ENCODE measurements at regions not wholly inside any gene's neighbourhood (a gene's known extent, or its start where the extent isn't known, plus 50 kb on each side); places are given as distances from the start of the nearest gene placed in this dataset.
A peak's percentile ranks its signal among the peaks of the same experiment; 100 is the strongest.

DNA sequence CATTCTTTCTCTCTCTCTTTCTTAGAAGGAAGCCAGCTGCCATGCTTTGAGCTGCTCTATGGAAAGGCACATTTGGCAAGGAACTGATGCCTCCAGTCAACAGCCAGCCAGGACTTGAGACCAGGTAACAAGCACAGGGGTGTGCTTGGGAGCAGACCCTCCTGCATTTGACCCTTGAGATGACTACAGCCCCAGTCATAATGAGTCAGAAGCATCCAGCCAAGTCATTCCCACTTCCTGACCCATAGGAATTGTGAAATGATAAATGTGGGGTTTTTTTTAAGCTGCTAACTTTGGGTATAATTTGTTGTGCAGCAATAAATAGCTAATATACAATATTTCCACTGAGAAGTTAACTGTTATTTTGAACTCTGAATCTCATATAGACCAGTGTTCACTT lies 446.9 kb downstream of the GRXCR1 start:
- BruUV-seq (replicated peaks), result no TSS peak
- no peaks in the 10 kb centered on the region for H3K27me3 ChIP-seq (ENCODE audit: control insufficient read depth in 2 of 2, insufficient read depth in 2 of 2, low read length in 2 of 2)
- DNase-seq (ENCODE audit: low read depth, low spot score) (no peak), FAIRE-seq (no peak)
- ChIA-PET CTCF (no interaction called here), POLR2A (no interaction called here)
- no peak overlapping the region for H2AFZ ChIP-seq (ENCODE audit: low read depth, low read length)
- no peak overlapping the region for H3K4me3 ChIP-seq (replicated peaks in 1 of 3; ENCODE audit: insufficient read depth in 1 of 3, low read depth in 1 of 3, low read length in 3 of 3)
- H3K4me1 ChIP-seq (ENCODE audit: control insufficient read depth, extremely low read depth, insufficient read depth, low read length), result no peaks in the 10 kb centered on the region
- intact Hi-C loops (cut with micrococcal nuclease), result no loop called here
- H3K9ac ChIP-seq (replicated peaks; ENCODE audit: extremely low read depth, insufficient read depth, low read length), result no peak overlapping the region
- TF ChIP-seq POLR2A (IDR thresholded peaks at IDR 0.05; ENCODE audit: low read depth, low read length) (no peak), FOS (IDR thresholded peaks at IDR 0.05; ENCODE audit: borderline replicate concordance, insufficient read depth, low read length) (peak; percentile 45)
- H3K36me3 ChIP-seq (ENCODE audit: control insufficient read depth in 2 of 2, extremely low read depth in 1 of 2, insufficient read depth in 2 of 2, low read length in 2 of 2), result no peaks in the 10 kb centered on the region
- H3K9me1 ChIP-seq (replicated peaks; ENCODE audit: control insufficient read depth, extremely low read depth, insufficient read depth, low read length), result no peaks in the 10 kb centered on the region
- no peak overlapping the region for H3K27ac ChIP-seq (ENCODE audit: insufficient read depth, low read depth, low read length)
- H3K79me2 ChIP-seq (ENCODE audit: control insufficient read depth, insufficient read depth, low read length), result no peaks in the 10 kb centered on the region
- H3K4me2 ChIP-seq (ENCODE audit: insufficient read depth, low read length), result no peak overlapping the region
- H4K20me1 ChIP-seq (replicated peaks; ENCODE audit: control insufficient read depth, extremely low read depth, insufficient read depth, low read length), result no peaks in the 10 kb centered on the region
- H3K9me3 ChIP-seq (replicated peaks; ENCODE audit: control insufficient read depth, insufficient read depth, low read length), result no peaks in the 10 kb centered on the region
- dilution Hi-C loops (cut with MboI; ENCODE audit: extremely low pct_ligation_motif_present, low sequenced_read_pairs), result no loop called here

DNA sequence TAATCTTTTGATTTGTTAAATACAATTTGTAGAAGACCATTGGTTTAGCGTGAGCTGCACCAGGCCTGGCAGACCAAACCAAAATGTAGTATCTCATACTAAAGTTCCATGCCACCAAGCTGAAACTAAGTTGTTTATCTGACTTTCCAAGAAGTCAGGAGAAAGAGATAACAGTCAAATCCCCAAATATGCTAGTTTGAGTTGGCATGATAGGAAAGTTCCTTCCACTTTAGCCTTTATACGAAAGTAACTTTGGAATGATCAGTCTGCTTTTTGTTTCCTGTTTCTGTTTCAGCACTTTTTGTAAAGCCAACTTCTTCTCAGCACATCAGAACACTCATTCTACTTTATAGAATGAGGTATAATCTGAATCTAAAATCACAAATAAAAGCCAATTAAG lies 449.2 kb downstream of the GRXCR1 start:
- no peak overlapping the region for H3K9ac ChIP-seq (replicated peaks; ENCODE audit: extremely low read depth, insufficient read depth, low read length)
- no peak overlapping the region for H3K27ac ChIP-seq (ENCODE audit: insufficient read depth, low read depth, low read length)
- dilution Hi-C loops (cut with MboI; ENCODE audit: extremely low pct_ligation_motif_present, low sequenced_read_pairs) (no loop called here), intact Hi-C loops (cut with micrococcal nuclease) (no loop called here)
- TF ChIP-seq, protein P1, sequence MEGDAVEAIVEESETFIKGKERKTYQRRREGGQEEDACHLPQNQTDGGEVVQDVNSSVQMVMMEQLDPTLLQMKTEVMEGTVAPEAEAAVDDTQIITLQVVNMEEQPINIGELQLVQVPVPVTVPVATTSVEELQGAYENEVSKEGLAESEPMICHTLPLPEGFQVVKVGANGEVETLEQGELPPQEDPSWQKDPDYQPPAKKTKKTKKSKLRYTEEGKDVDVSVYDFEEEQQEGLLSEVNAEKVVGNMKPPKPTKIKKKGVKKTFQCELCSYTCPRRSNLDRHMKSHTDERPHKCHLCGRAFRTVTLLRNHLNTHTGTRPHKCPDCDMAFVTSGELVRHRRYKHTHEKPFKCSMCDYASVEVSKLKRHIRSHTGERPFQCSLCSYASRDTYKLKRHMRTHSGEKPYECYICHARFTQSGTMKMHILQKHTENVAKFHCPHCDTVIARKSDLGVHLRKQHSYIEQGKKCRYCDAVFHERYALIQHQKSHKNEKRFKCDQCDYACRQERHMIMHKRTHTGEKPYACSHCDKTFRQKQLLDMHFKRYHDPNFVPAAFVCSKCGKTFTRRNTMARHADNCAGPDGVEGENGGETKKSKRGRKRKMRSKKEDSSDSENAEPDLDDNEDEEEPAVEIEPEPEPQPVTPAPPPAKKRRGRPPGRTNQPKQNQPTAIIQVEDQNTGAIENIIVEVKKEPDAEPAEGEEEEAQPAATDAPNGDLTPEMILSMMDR (IDR thresholded peaks at IDR 0.05; ENCODE audit: extremely low read depth in 1 of 2, insufficient read depth in 1 of 2, low read depth in 1 of 2, low read length in 2 of 2), result no peak
- TF ChIP-seq POLR2AphosphoS5 (IDR thresholded peaks at IDR 0.05; ENCODE audit: insufficient read depth, low read depth, low read length), result no peak
- no peaks in the 10 kb centered on the region for H3K9me3 ChIP-seq (replicated peaks; ENCODE audit: control insufficient read depth, insufficient read depth, low read length)
- no peak overlapping the region for H3K4me2 ChIP-seq (ENCODE audit: insufficient read depth, low read length)
- ChIA-PET POLR2A (no interaction called here), CTCF (no interaction called here)
- no peaks in the 10 kb centered on the region for H3K36me3 ChIP-seq (ENCODE audit: control insufficient read depth in 2 of 2, extremely low read depth in 1 of 2, insufficient read depth in 2 of 2, low read length in 2 of 2)
- H3K27me3 ChIP-seq (ENCODE audit: control insufficient read depth in 2 of 2, insufficient read depth in 2 of 2, low read length in 2 of 2), result no peaks in the 10 kb centered on the region
- H4K20me1 ChIP-seq (replicated peaks; ENCODE audit: control insufficient read depth, extremely low read depth, insufficient read depth, low read length), result no peaks in the 10 kb centered on the region
- no peak overlapping the region for H3K4me3 ChIP-seq (replicated peaks in 1 of 3; ENCODE audit: insufficient read depth in 1 of 3, low read depth in 1 of 3, low read length in 3 of 3)
- no peaks in the 10 kb centered on the region for H3K79me2 ChIP-seq (ENCODE audit: control insufficient read depth, insufficient read depth, low read length)
- DNase-seq (ENCODE audit: low read depth, low spot score), result no peak
- FAIRE-seq, result no peak
- H3K4me1 ChIP-seq (ENCODE audit: control insufficient read depth, extremely low read depth, insufficient read depth, low read length), result no peaks in the 10 kb centered on the region
- no peaks in the 10 kb centered on the region for H3K9me1 ChIP-seq (replicated peaks; ENCODE audit: control insufficient read depth, extremely low read depth, insufficient read depth, low read length)
- BruUV-seq (replicated peaks), result no TSS peak
- H2AFZ ChIP-seq (ENCODE audit: low read depth, low read length), result no peak overlapping the region
